Suppressor macrophage treated with lipopolysaccharide for 1 hour (primary cell): ENCODE measurements at regions not wholly inside any gene's neighbourhood (a gene's known extent, or its start where the extent isn't known, plus 50 kb on each side); places are given as distances from the start of the nearest gene placed in this dataset.
"Not testable (repeated sequence)": the region's sequence is repeated elsewhere in the genome, so short reads cannot be mapped to it uniquely, and the experiment has no call there.

Experiments
- DNase-seq, 3 donors: peaks; one replicate each; pipeline ENCODE4 v3.0.0-alpha.2; 2020 to 2022

GRCh38 chr10:81674941-81675340, 200.1 kb upstream of the NRG3 start:
- DNase-seq: no peak

- DNase-seq: no peak
Observed at GRCh38 chr10:81679291-81679690, 195.7 kb upstream of the NRG3 start.

DNA sequence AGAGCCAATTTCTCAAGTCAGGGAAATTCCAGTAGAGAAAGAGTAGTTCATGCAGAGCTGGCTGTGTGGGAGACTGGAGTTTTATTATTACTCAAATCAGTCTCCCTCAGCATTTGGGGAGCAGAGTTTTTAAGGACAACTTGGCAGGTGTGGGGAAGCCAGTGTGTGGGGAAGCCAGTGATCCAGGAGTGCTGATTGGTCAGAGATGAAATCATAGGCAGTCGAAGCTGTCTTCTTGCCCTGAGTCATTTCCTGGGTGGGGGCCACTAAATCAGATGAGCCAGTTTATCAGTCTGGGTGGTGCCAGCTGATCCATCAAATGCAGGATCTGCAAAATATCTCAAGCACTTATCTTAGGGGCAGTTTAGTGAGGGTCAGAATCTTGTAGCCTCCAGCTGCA, 194.6 kb upstream of the NRG3 start:
- no peak for DNase-seq

DNA sequence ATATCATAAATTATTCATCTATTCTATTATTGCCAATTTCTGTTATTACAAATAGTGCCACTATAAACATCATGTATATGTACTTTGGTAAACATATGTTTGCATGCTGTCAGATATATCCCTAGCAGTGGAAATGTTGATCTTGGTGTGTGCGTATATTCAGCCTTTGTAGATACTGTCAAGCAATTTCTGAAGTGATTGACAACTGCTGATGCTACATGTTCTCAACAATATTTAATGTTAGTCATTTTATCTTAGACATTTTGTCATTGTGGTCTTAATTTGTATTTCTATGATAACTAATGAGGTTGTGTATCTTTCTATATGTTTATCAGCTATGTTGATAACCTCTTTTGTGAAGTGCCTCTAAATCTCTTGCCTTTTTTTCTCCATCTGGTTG, 186.5 kb upstream of the NRG3 start:
- DNase-seq: no peak

DNA sequence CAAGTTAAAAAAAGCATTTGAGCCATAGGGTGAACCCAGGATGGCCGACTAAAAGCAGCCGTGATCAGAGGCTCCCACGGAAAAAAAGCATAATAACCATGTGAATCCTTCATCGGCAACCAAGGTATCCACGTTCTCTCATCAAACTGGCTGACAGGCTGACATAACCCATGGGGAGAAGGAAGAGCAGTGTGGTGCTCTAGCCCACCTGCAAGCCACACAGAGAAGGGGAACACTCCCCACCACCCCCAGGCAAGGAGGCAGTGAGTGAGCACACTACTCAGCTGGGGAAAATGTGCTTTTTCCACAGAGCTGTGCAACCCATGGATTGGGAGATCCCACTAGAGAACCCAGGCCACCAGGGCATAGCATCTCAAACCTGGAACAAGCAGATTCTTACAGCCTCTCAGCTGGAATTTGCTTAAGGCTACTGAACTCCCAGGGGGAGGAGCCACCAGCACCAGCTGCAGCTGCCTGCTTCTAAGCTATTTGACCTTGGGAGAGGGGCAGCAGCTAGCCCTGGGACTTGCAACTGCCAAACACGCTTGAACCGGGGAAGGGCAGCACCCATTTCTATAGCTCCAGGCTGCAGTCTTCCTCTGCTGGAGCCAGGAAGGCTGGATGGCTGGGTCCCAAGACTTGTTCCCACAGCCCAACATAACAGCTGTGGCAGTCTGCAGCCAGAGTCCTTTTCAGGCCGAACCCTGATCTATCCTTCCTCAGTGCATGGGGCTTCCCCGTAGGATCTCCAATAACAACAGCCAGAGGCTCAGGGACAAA, 178.2 kb upstream of the NRG3 start:
- no peak for DNase-seq

DNA sequence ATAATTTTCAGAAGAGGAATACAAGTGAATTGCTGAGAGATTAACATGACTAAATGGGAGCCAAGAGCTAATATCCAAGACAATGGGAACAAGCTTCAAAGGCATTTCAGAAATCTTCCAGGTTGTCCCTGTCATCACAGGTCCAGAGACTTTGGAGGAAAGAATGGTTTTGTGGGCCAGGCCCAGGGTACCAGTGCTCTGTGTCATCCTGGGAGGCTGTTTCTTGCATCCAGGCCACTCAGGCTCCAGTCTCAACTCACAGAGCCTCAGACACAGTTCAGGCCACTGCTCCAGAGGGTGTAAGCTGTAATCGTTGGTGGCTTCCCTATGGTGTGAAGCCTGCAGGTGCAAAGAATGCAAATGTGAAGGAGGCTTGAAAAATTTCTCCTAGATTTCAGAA, 170.4 kb upstream of the NRG3 start:
- no peak for DNase-seq

GRCh38 chr10:81708416-81708815, 166.6 kb upstream of the NRG3 start:
- no peak for DNase-seq

- DNase-seq: no peak
Observed at GRCh38 chr10:81708929-81709328, 166.1 kb upstream of the NRG3 start.

DNA sequence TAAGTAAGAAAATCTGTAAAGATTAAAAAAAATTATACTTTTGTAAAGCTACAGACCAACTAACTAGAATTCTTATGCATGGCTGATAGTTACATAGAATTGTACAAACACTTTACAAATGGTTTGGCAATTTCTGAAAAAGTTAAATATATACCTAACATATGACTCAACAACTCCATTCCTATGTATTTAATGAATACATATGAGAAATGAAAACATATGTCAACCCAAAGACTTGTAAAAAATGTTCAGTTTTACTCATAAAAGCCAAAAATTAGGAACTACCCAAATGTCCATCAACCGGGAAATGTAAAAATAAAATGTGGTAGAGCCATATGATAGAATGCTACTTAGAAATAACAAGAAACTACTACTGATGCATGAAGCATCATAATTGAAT, 152.6 kb upstream of the NRG3 start:
- DNase-seq: no peak

DNA sequence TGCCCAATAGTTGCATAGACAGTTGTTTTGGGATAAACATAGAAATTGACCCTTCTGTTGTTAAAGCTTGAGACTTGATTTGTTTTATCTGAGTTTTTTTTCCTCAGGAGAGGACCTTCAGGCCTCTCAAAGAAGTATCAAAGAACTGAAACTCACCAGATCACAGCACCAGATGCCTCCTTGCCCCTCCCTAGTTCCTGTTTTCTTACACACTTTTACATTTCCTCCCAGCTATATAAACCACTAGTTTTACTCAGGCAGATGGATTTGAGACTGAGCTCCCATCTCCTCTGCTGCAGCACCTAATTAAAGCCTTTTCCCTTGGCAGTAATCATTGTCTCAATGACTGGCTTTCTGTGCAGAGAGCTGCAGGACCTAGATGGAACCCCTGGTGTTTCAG, 150.6 kb upstream of the NRG3 start:
- no peak for DNase-seq

- no peak for DNase-seq
Observed at GRCh38 chr10:81725851-81726250, 149.1 kb upstream of the NRG3 start.

DNA sequence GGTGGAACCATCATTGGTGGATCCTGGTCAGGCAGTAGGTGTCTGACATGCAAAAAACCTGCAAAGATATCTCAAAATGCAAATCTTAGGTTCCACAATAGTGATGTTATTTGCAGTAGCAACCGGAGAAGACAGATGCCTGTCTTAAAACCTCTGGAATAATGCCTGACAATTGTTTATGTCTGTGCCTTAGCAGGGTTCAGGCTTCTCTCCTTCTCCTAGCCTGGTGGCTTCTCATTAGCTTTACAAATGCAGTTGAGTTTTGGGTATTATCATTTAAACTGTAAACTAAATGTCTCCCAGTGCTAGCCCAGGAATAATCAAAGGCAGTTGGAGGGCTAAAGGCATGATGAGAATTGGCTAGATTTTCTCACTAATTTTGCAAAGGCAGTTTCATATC, 146.3 kb upstream of the NRG3 start:
- DNase-seq: no peak

DNA sequence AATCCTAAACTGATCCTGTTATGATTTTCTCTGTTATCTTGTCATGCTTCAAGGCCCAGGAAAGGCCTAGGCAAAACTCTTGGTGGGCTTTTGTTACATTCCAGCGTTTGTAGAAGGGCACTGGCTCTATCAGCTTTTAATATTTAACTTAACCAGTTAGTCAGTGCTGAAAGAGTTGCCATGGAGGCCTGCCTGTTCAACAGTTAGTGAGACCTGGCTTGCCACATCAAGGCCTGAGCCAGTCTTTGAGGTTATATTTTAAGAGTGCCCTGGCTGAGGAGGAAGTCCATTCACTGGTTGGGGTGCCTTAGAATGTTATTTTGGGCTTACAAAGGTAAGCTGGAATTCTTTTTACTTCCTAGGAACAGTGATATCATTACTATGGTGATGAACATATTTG, 144.1 kb upstream of the NRG3 start:
- no peak for DNase-seq

DNA sequence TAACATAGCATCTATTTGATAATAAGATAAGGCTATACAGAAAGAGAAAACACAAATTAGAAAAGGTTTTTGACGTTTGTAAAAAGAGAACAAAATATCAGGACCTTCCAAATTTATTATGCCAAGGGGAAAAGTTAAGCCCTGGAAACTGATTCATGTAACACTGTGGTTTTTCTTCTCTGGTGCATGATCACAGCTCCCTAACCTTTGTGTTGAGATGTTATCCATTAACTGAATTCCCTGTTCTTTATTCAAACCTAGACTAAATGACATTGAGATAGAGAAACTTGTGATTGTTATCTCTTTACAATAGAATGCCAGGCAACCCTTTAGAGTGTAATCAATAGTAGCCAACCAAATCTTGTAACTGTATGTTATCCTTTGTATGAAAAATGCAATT, 141.5 kb upstream of the NRG3 start:
- no peak for DNase-seq

GRCh38 chr10:81735167-81735566, 139.8 kb upstream of the NRG3 start:
- DNase-seq: not testable (repeated sequence)

- no peak for DNase-seq
Observed at GRCh38 chr10:81759111-81759510, 115.9 kb upstream of the NRG3 start.

- DNase-seq: no peak
Observed at GRCh38 chr10:81784111-81784597, 90.8 kb upstream of the NRG3 start.

- DNase-seq: no peak
Observed at GRCh38 chr10:81792729-81793128, 82.3 kb upstream of the NRG3 start.

GRCh38 chr10:81806842-81807241, 68.2 kb upstream of the NRG3 start:
- DNase-seq: no peak

DNA sequence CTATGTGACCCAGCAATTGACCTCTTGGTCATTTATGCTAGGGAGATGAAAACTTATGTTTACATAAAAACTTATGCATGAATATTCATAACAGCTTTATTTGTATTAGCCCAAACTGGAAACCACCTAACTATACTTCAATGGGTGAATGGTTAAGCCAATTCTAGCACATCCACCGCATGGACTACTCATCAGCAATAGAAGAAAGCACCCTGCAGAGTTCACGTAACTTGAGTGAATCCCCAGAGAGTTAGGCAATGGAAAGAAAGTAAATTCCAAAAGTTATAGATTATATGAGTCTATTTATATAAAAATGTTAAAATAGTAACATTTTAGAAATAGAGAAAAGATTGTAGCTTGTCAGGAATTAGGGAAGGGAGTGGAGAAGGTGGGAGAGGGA, 60.2 kb upstream of the NRG3 start:
- no peak for DNase-seq

GRCh38 chr10:81817596-81818170, 57.3 kb upstream of the NRG3 start:
- no peak for DNase-seq

- DNase-seq: no peak
Observed at GRCh38 chr10:81820418-81820817, 54.6 kb upstream of the NRG3 start.
